Neural cell (in vitro differentiated cells): ENCODE measurements at regions not wholly inside any gene's neighbourhood (a gene's known extent, or its start where the extent isn't known, plus 50 kb on each side); places are given as distances from the start of the nearest gene placed in this dataset.
"Not testable (repeated sequence)": the region's sequence is repeated elsewhere in the genome, so short reads cannot be mapped to it uniquely, and the experiment has no call there.

Experiments
- H2AFZ ChIP-seq: fragments of 200-600, 300-800 bp; sonication (generic), shearing (Covaris generic); 2 replicates; pipeline ENCODE4 v1.6.0; 2014; ENCODE audit warnings: low read depth, mild to moderate bottlenecking, antibody characterized with exemption, low read length, moderate library complexity
- H3F3A ChIP-seq: fragments of 200-600 bp; shearing (Covaris generic); 2 replicates; pipeline ENCODE4 v1.6.1; 2016; ENCODE audit warnings: mild to moderate bottlenecking, moderate library complexity, mixed read lengths, antibody characterized with exemption, low read length; ENCODE audit not compliant: insufficient read depth, poor library complexity, severe bottlenecking
- H3K27ac ChIP-seq: fragments of 200-600, 300-800 bp; sonication (generic), shearing (Covaris generic); 2 replicates; pipeline ENCODE4 v1.5.1; 2014; ENCODE audit warnings: mild to moderate bottlenecking, low read length, moderate library complexity
- H3K27me3 ChIP-seq: fragments of 300-800, 200-600 bp; sonication (generic), shearing (Covaris generic); 2 replicates; pipeline ENCODE4 v1.6.0; 2014; ENCODE audit warnings: mild to moderate bottlenecking, low read depth, low read length, moderate library complexity; ENCODE audit not compliant: insufficient read depth
- H3K36me3 ChIP-seq: fragments of 300-800, 200-600 bp; sonication (generic), shearing (Covaris generic); 2 replicates; pipeline ENCODE4 v1.5.1; 2014; ENCODE audit warnings: mild to moderate bottlenecking, antibody characterized with exemption, low read length, moderate library complexity; ENCODE audit not compliant: insufficient read depth
- H3K4me2 ChIP-seq: fragments of 300-800, 200-600 bp; sonication (generic), shearing (Covaris generic); 2 replicates; pipeline ENCODE4 v1.6.0; 2014; ENCODE audit warnings: mild to moderate bottlenecking, low read length
- H3K4me3 ChIP-seq: fragments of 300-800, 200-600 bp; sonication (generic), shearing (Covaris generic); 2 replicates; pipeline ENCODE4 v1.5.1; 2014; ENCODE audit warnings: mild to moderate bottlenecking, low read length, moderate library complexity
- H3K79me2 ChIP-seq: fragments of 200-600 bp; shearing (Covaris generic); replicated peaks from 2 replicates; pipeline ENCODE4 v1.6.0; 2014; ENCODE audit warnings: mild to moderate bottlenecking, low read length, moderate library complexity; ENCODE audit not compliant: insufficient read depth
- H3K9ac ChIP-seq: fragments of 300-800, 200-600 bp; sonication (generic), shearing (Covaris generic); 2 replicates; pipeline ENCODE4 v1.6.1; 2016; ENCODE audit warnings: mild to moderate bottlenecking, low read length, mixed read lengths
- H3K9me2 ChIP-seq: fragments of 200-600 bp; shearing (Covaris generic); 2 replicates; pipeline ENCODE4 v1.6.1; 2016; ENCODE audit warnings: mild to moderate bottlenecking, low read length, mixed read lengths; ENCODE audit not compliant: insufficient read depth
- H3K9me3 ChIP-seq: fragments of 200-600, 300-800 bp; sonication (generic), shearing (Covaris generic); 2 replicates; pipeline ENCODE4 v1.6.1; 2016; ENCODE audit warnings: mild to moderate bottlenecking, mixed run types, low read length, moderate library complexity, mixed read lengths
- H4K20me1 ChIP-seq: fragments of 200-600 bp; shearing (Covaris generic); 2 replicates; pipeline ENCODE4 v1.6.1; 2016; ENCODE audit warnings: mild to moderate bottlenecking, mixed run types; ENCODE audit not compliant: insufficient read depth
- EP300 ChIP-seq: fragments of 450-650 bp; conservative IDR thresholded peaks from 2 replicates; pipeline ENCODE4 v1.6.1; 2014; ENCODE audit warnings: antibody characterized with exemption, mild to moderate bottlenecking, moderate library complexity; ENCODE audit not compliant: poor library complexity, severe bottlenecking
- EZH2 ChIP-seq: fragments of 200-600, 300-800 bp; shearing (Covaris generic), sonication (generic); IDR thresholded peaks from 2 replicates; pipeline ENCODE4 v1.6.1; 2014; ENCODE audit warnings: antibody characterized with exemption, low read length, borderline replicate concordance, mild to moderate bottlenecking; ENCODE audit not compliant: insufficient read depth, poor library complexity, severe bottlenecking
- MXI1 ChIP-seq: fragments of 450-650 bp; conservative IDR thresholded peaks from 2 replicates; pipeline ENCODE4 v1.6.1; 2014; ENCODE audit warnings: antibody characterized with exemption, mild to moderate bottlenecking; ENCODE audit not compliant: poor library complexity, severe bottlenecking
- POLR2AphosphoS5 ChIP-seq: IDR thresholded peaks from 2 replicates; pipeline ENCODE4 v1.6.1; 2012
- RAD21 ChIP-seq: fragments of 450-650 bp; conservative IDR thresholded peaks from 2 replicates; pipeline ENCODE4 v1.6.1; 2014; ENCODE audit warnings: antibody characterized with exemption, mild to moderate bottlenecking, moderate library complexity
- SMC3 ChIP-seq: fragments of 450-650 bp; conservative IDR thresholded peaks from 2 replicates; pipeline ENCODE4 v1.6.1; 2014; ENCODE audit warnings: antibody characterized with exemption, mild to moderate bottlenecking, moderate library complexity; ENCODE audit not compliant: poor library complexity
- TAF1 ChIP-seq: IDR thresholded peaks from 2 replicates; pipeline ENCODE4 v1.6.1; 2012; ENCODE audit warnings: low read depth
- TF ChIP-seq, protein P1 (sequence below): IDR thresholded peaks from 2 replicates; pipeline ENCODE4 v1.6.1; 2012; ENCODE audit warnings: borderline replicate concordance
- TF ChIP-seq, protein P2 (sequence below): fragments of 450-650 bp; IDR thresholded peaks from 2 replicates; pipeline ENCODE4 v1.5.1; 2014; ENCODE audit warnings: antibody characterized with exemption, mild to moderate bottlenecking, moderate library complexity; ENCODE audit not compliant: poor library complexity, severe bottlenecking

DNA sequence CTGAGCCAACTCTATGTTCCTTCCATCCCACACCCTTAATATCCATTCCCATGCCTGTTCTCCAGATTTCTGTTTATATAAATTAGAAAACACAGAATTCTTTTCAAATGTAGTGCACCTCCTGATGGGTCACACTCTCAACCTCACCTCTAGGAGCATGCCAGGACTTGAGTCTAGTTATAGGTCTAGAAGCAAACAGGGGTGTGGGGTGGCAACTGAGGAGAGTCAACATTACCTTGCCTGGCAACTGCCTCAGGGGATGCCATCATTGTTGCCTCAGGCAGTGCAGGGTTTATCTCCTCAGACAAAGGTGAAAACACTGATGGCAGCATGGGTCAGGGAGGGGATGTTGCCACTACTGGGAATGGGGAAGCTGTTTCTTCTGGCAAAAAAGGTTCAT lies 181.0 kb upstream of the IPO5 start:
- not testable (repeated sequence) for H3K4me2 ChIP-seq, H3K4me3 ChIP-seq, H3K79me2 ChIP-seq, H3K27ac ChIP-seq, H3K36me3 ChIP-seq, H3K9ac ChIP-seq, H3K9me2 ChIP-seq, H4K20me1 ChIP-seq, H3K27me3 ChIP-seq, H2AFZ ChIP-seq, H3F3A ChIP-seq, H3K9me3 ChIP-seq

DNA sequence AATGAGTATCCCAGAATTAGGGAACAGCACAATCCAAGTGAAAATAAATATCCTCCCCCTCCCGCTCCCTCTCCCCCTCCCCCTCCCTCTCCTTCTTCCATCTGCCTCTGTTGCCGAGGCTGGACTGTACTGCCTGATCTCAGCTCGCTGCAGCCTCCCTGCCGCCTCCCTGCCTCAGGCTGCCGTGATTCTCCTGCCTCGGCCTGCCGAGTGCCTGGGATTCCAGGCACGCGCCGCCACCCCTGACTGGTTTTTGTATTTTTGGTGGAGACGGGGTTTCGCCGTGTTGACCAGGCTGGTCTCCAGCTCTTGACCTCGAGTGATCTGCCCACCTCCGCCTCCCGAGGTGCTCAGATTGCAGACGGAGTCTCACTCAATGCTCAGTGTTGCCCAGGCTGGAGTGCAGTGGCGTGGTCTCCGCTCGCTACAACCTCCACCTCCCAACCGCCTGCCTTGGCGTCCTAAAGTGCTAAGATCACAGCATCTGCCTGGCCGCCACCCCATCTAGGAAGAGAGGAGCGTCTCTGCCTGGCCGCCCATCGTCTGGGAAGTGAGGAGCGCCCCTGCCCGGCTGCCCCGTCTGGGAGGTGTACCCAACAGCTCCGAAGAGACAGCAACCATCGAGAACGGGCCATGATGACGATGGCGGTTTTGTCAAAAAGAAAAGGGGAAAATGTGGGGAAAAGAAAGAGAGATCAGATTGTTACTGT lies 178.9 kb upstream of the IPO5 start:
- not testable (repeated sequence) for H3F3A ChIP-seq, H3K79me2 ChIP-seq, H3K9ac ChIP-seq, H3K9me2 ChIP-seq, H2AFZ ChIP-seq, H3K4me2 ChIP-seq, H3K36me3 ChIP-seq, H3K27ac ChIP-seq, H3K4me3 ChIP-seq, H4K20me1 ChIP-seq, H3K27me3 ChIP-seq, H3K9me3 ChIP-seq

DNA sequence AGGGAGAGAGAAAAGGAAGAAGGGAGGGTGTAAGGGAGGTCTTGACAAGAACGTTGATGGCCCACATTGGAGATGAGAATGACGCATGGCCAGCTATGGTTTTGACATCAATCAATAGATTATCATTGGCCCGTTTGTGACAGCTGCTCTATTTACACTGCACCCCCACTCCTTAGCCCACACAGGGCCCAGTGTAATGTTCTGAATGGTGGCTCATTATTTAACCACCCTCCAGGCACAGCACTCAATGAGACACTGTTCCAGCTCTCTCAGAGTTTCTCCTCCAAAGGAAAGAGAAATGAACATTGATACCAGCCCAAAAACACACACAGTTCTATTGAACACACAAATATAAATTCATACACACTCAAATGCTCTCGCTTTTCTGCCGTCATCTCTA lies 173.0 kb upstream of the IPO5 start:
- H2AFZ ChIP-seq = no peak overlapping the region
- TF ChIP-seq, protein P1, sequence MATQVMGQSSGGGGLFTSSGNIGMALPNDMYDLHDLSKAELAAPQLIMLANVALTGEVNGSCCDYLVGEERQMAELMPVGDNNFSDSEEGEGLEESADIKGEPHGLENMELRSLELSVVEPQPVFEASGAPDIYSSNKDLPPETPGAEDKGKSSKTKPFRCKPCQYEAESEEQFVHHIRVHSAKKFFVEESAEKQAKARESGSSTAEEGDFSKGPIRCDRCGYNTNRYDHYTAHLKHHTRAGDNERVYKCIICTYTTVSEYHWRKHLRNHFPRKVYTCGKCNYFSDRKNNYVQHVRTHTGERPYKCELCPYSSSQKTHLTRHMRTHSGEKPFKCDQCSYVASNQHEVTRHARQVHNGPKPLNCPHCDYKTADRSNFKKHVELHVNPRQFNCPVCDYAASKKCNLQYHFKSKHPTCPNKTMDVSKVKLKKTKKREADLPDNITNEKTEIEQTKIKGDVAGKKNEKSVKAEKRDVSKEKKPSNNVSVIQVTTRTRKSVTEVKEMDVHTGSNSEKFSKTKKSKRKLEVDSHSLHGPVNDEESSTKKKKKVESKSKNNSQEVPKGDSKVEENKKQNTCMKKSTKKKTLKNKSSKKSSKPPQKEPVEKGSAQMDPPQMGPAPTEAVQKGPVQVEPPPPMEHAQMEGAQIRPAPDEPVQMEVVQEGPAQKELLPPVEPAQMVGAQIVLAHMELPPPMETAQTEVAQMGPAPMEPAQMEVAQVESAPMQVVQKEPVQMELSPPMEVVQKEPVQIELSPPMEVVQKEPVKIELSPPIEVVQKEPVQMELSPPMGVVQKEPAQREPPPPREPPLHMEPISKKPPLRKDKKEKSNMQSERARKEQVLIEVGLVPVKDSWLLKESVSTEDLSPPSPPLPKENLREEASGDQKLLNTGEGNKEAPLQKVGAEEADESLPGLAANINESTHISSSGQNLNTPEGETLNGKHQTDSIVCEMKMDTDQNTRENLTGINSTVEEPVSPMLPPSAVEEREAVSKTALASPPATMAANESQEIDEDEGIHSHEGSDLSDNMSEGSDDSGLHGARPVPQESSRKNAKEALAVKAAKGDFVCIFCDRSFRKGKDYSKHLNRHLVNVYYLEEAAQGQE = no peak
- TF ChIP-seq MXI1 (no peak), SMC3 (no peak), EZH2 (no peak), POLR2AphosphoS5 (no peak)
- no peaks in the 10 kb centered on the region for H3F3A ChIP-seq
- no peaks in the 10 kb centered on the region for H3K36me3 ChIP-seq
- no peak overlapping the region for H3K4me2 ChIP-seq
- H3K9ac ChIP-seq = no peak overlapping the region
- H3K9me3 ChIP-seq = no peaks in the 10 kb centered on the region
- no peaks in the 10 kb centered on the region for H4K20me1 ChIP-seq
- no peak overlapping the region for H3K27ac ChIP-seq
- no peaks in the 10 kb centered on the region for H3K27me3 ChIP-seq
- no peaks in the 10 kb centered on the region for H3K79me2 ChIP-seq
- no peak overlapping the region for H3K4me3 ChIP-seq
- H3K9me2 ChIP-seq = no peaks in the 10 kb centered on the region

DNA sequence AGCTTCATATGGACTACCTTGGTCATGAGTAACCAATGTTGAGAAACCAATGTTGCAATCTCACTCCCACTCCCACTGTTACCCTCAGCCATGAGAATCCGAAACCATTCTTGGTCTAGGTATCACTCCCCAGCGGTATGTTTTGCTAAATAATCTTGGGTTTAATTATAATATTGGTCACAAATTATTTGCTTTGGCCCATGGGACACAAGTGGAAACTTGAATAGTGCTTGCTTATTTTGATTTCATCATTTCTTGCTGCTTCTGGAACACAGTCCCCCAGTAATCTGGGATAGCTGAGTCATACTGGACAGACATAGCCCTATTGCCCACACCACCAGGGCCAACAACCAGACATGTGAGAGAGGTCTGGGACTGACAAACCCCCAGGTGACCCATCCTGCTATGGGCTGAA lies 171.6 kb upstream of the IPO5 start:
- H3K27me3 ChIP-seq = no peaks in the 10 kb centered on the region
- no peaks in the 10 kb centered on the region for H3F3A ChIP-seq
- H3K4me3 ChIP-seq = no peak overlapping the region
- no peak overlapping the region for H3K9ac ChIP-seq
- no peaks in the 10 kb centered on the region for H3K9me2 ChIP-seq
- no peak for TF ChIP-seq MXI1
- TF ChIP-seq EZH2 = no peak
- TF ChIP-seq TAF1 = no peak
- TF ChIP-seq EP300 = no peak
- TF ChIP-seq SMC3 = no peak
- TF ChIP-seq RAD21 = no peak
- TF ChIP-seq, protein P2, sequence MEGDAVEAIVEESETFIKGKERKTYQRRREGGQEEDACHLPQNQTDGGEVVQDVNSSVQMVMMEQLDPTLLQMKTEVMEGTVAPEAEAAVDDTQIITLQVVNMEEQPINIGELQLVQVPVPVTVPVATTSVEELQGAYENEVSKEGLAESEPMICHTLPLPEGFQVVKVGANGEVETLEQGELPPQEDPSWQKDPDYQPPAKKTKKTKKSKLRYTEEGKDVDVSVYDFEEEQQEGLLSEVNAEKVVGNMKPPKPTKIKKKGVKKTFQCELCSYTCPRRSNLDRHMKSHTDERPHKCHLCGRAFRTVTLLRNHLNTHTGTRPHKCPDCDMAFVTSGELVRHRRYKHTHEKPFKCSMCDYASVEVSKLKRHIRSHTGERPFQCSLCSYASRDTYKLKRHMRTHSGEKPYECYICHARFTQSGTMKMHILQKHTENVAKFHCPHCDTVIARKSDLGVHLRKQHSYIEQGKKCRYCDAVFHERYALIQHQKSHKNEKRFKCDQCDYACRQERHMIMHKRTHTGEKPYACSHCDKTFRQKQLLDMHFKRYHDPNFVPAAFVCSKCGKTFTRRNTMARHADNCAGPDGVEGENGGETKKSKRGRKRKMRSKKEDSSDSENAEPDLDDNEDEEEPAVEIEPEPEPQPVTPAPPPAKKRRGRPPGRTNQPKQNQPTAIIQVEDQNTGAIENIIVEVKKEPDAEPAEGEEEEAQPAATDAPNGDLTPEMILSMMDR = no peak
- TF ChIP-seq, protein P1 = no peak
- no peak for TF ChIP-seq POLR2AphosphoS5
- no peaks in the 10 kb centered on the region for H3K9me3 ChIP-seq
- no peaks in the 10 kb centered on the region for H4K20me1 ChIP-seq
- H2AFZ ChIP-seq = no peak overlapping the region
- H3K27ac ChIP-seq = no peak overlapping the region
- H3K4me2 ChIP-seq = no peak overlapping the region
- no peaks in the 10 kb centered on the region for H3K36me3 ChIP-seq
- no peaks in the 10 kb centered on the region for H3K79me2 ChIP-seq
